Adrenal gland (tissue), 5 donors: ENCODE measurements at regions not wholly inside any gene's neighbourhood (a gene's known extent, or its start where the extent isn't known, plus 50 kb on each side); places are given as distances from the start of the nearest gene placed in this dataset.

Experiments used
- CTCF ChIP-seq, 6 experiments: fragments of 450-650 bp in 4 of 6; fragments of 200-600 bp in 2 of 6; sonication (generic) in 1 of 6; IDR thresholded peaks; 1 replicate in 5 of 6; 2 replicates in 1 of 6; pipeline versions ENCODE4 v1.5.1 to v1.8.0; 2016 to 2021; ENCODE audit warnings: antibody characterized with exemption in 6 of 6, mild to moderate bottlenecking in 2 of 6, moderate library complexity in 1 of 6
- POLR2A ChIP-seq, 2 donors: fragments of 450-650 bp; IDR thresholded peaks; one replicate each; pipeline ENCODE4 v1.6.1; 2017; ENCODE audit warnings: antibody characterized with exemption in 2 of 2, mild to moderate bottlenecking in 2 of 2, moderate library complexity in 1 of 2
- donor health status: DM: no; HTN: no; CAD: no.

GRCh38 chr21:22044431-22044830 is 1046.2 kb downstream of the NCAM2 start:
- no peak for TF ChIP-seq POLR2A (IDR thresholded peaks at IDR 0.05)
- no peak for TF ChIP-seq CTCF (IDR thresholded peaks at IDR 0.05)
